ENCODE measurements at regions not wholly inside any gene's neighbourhood (a gene's known extent, or its start where the extent isn't known, plus 50 kb on each side); places are given as distances from the start of the nearest gene placed in this dataset.

- DNase-seq, result no peak
Measured at GRCh38 chr1:30637183-30637980, 86.0 kb downstream of the MATN1 start.

DNA sequence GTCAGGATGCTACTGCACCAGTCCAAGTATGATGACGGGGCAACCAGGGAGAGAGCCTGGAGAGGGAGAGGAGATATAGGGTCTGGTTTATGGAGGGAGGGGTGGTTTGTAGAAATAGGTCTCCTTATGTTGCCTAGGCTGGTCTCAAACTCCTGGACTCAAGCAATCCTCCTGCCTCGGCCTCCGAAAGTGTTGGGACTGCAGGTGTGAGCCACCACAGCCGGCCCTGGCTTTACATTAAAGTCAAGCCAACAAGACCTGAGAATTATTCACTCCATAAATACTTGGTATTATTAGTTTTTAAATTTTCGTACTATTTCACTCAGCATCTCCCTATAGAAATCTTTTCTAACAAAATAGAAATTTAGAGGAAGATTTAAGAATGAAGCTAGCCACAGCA lies 86.8 kb downstream of the MATN1 start:
- no peak for DNase-seq

- DNase-seq, result no peak
Measured at GRCh38 chr1:30635391-30635975, 87.9 kb downstream of the MATN1 start.

- no peak for DNase-seq
Measured at GRCh38 chr1:30634507-30634906, 88.9 kb downstream of the MATN1 start.

GRCh38 chr1:30633294-30633693 lies 90.1 kb downstream of the MATN1 start:
- no peak for DNase-seq

GRCh38 chr1:30632481-30632880 lies 90.9 kb downstream of the MATN1 start:
- no peak for DNase-seq

GRCh38 chr1:30631700-30632099 lies 91.7 kb downstream of the MATN1 start:
- no peak for DNase-seq

DNA sequence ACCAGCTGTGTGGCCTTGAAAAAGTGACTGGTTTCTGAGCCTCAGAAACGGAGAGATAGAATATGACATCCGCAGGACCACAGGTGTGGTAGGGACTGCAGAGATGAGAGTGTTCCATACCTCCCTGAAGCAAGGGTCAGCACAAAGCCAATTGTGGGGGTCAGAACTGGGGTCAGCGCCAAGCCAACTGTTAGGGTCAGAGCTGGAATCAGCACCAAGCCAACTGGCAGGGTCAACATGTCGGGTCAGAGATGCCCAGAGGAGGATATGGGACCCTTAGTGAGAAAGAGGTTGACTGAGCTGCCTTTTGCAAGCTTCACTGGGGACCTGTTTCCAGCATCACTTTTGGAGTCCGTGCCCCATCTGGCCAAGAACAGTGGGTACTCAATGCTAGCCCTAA lies 93.9 kb downstream of the MATN1 start:
- no peak for DNase-seq

- no peak for DNase-seq
Measured at GRCh38 chr1:30627994-30628393, 95.4 kb downstream of the MATN1 start.

- no peak for DNase-seq
Measured at GRCh38 chr1:30627206-30627605, 96.2 kb downstream of the MATN1 start.

- no peak for DNase-seq
Measured at GRCh38 chr1:30623431-30623830, 100.0 kb downstream of the MATN1 start.

GRCh38 chr1:30619619-30620018 lies 103.8 kb downstream of the MATN1 start:
- DNase-seq, result no peak

- no peak for DNase-seq
Measured at GRCh38 chr1:30618335-30618747, 105.0 kb downstream of the MATN1 start.

GRCh38 chr1:30616759-30617158 lies 106.6 kb downstream of the MATN1 start:
- no peak for DNase-seq

DNA sequence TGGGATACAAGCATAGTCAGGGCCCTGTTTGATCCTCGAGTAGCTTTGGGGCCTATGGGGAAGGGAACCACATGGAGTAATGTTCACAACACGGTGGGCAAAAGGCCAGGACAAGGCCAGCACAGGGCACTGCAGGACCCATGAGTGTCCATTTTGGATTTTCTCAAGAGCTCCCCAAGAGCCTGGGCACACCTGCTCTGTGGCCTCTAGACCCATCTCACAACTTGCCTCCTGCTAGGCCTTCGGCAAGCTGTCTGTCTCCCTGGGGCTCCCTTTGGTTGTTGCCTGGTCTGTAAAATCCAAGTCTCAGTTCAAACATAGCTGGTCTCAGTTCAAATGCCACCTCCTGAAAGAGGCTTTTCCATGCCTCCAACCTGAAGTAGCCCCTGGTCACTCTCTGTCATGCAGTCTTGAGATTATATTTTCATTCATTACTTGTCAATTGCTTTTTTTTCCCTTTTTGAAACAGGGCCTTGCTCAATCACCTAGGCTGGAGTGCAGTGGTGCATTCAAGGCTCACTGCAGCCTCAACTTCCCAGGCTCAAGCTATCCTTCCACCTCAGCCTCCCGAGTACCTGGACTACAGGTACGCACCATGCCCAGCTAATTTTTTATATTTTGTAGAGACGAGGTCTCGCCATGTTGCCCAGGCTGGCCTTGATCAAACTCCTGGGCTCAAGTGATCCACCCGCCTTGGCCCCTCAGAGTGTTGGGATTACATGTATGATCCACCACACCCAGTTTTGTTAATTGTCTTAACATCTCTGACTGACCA lies 107.4 kb downstream of the MATN1 start:
- DNase-seq, result no peak

DNA sequence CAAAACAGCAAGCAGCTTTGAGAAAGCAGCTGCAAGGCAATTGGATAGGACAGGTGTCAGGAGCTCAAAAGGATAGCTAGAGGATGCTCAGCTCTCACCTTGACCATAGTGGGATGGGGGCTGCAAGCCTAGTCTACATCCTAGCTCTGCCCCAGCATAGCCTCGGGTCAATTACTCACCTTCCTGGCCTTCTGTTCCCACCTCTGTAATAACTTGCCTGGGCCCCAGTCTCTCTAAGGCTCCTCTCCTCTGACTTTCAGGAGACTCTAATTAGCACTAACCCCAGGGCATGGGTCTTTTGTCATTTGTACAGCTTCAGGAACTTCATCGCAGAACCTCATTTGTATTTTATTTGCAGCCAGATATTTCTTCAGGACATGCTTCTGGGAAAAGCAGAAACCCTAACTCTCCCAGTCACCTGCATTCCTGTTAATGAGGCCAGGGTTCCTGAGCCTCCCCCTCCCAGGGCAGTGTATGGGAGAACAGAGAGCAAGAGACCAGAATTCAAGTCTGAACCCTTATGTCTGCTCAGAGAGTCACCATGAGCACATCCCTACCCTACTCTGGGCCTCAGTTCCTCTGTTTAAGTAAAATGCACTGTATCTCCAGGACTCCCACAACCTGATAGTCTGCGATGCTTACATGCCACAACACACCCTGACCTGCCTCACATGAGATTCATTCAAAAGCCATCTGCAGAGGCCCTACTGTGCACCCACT lies 108.1 kb downstream of the MATN1 start:
- DNase-seq, result no peak

DNA sequence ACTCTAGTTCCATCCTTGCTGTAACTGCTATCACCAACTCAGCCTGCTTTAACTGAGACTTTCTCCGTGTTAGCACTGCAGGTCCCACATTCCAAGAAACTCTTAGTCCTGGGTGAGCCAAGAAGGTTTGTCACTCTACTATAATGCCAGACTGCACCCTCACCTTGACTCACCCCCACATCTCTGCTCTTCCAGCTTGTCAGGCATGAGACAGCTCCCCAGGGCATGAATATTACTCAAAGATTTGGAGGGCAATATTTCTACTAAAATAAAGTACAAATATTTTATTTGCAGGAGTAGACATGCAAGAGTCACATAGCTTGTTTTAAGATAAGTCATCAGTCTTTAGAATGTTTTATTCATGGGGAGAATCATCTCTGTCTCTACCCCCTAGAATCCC lies 110.2 kb downstream of the MATN1 start:
- no peak for DNase-seq

GRCh38 chr1:30612536-30613065 lies 110.8 kb downstream of the MATN1 start:
- DNase-seq, result no peak

DNA sequence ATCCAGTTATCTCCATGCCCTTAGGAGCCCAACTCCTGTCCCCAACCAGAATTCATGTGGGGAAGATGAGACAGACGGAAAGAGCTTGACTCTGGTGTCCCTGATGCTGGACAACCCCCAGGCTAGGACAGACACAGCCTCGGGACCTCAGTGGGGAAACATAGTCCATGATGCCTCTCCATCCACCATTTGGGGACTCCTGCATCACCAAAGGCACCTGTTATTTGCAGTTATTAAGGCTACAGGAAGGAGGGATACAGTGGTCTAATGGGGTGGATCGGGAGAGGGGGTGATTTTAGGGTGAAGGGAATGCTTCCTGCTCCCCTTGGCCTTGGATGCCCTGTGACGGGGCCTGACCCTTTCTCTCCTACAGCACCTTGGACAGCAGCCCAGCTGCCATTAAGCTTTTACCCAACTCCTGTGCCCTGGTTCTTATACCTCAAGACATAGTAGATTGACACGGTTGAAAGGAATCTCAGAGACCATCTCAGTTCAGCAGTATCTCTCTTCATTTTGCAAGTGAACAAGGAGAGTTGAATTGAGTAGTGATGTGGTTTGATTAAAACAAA lies 111.6 kb downstream of the MATN1 start:
- no peak for DNase-seq

DNA sequence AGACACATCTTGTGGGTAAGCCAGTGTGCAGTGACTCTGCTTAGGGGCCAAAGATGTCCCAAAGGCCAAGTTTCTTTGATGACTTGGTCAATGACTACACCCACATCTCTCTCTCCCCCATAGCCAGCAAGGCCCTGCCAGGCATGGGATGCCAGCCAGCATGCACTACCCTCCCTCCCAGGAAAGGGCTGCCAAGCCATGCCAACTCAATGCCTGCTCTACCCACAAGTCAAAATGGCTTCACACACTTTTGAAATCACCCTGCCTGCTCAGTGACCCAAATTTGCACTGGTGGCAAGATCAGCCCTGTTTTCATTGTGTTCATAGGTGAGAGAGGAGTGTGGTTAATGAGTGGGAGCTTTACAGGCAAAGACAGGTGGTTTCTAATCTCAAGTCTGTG lies 112.5 kb downstream of the MATN1 start:
- DNase-seq, result no peak

- DNase-seq, result no peak
Measured at GRCh38 chr1:30609999-30610345, 113.4 kb downstream of the MATN1 start.

GRCh38 chr1:30609336-30609998 lies 113.9 kb downstream of the MATN1 start:
- DNase-seq, result no peak

Data from NCI-H1048 (cell line).